SU-DHL-6 (cell line): ENCODE measurements at regions not wholly inside any gene's neighbourhood (a gene's known extent, or its start where the extent isn't known, plus 50 kb on each side); places are given as distances from the start of the nearest gene placed in this dataset.

ENCODE experiments used
- H2AFZ ChIP-seq: fragments of 200-600 bp; sonication (generic); 2 replicates; pipeline ENCODE4 v1.6.1; 2014; ENCODE audit warnings: low read depth, mild to moderate bottlenecking, moderate library complexity, mixed read lengths, antibody characterized with exemption, low read length; ENCODE audit not compliant: severe bottlenecking
- H3F3A ChIP-seq: fragments of 200-600 bp; shearing (Covaris generic); 2 replicates; pipeline ENCODE4 v1.6.0; 2016; ENCODE audit warnings: antibody characterized with exemption, mild to moderate bottlenecking; ENCODE audit not compliant: insufficient read depth
- H3K27ac ChIP-seq: fragments of 200-600 bp; sonication (generic); 2 replicates; pipeline ENCODE4 v1.5.1; 2016; ENCODE audit warnings: low read depth, mild to moderate bottlenecking, low read length, moderate library complexity, mixed read lengths
- H3K27me3 ChIP-seq: fragments of 200-600 bp; sonication (generic), shearing (Covaris generic); 2 replicates; pipeline ENCODE4 v1.6.0; 2014; ENCODE audit warnings: mild to moderate bottlenecking, low read length
- H3K36me3 ChIP-seq: fragments of 200-600 bp; sonication (generic); 2 replicates; pipeline ENCODE4 v1.6.1; 2014; ENCODE audit warnings: mild to moderate bottlenecking, low read length, mixed read lengths
- H3K4me2 ChIP-seq: fragments of 300-600, 200-600 bp; shearing (Covaris generic), sonication (generic); 2 replicates; pipeline ENCODE4 v1.6.0; 2014; ENCODE audit warnings: low read length, low read depth, mild to moderate bottlenecking; ENCODE audit not compliant: poor library complexity, severe bottlenecking
- H3K4me3 ChIP-seq: fragments of 200-600 bp; sonication (generic); 2 replicates; pipeline ENCODE4 v1.5.1; 2014; ENCODE audit warnings: antibody characterized with exemption, low read length, mild to moderate bottlenecking, mixed read lengths; ENCODE audit not compliant: insufficient read depth, poor library complexity, severe bottlenecking
- H3K79me2 ChIP-seq: fragments of 200-600 bp; sonication (generic); 2 replicates; pipeline ENCODE4 v1.6.1; 2014; ENCODE audit warnings: mild to moderate bottlenecking, low read length, moderate library complexity; ENCODE audit not compliant: insufficient read depth
- H3K9ac ChIP-seq: fragments of 200-600 bp; sonication (generic); 2 replicates; pipeline ENCODE4 v1.7.0; 2014; ENCODE audit warnings: mild to moderate bottlenecking, low read length
- H3K9me2 ChIP-seq: fragments of 200-600 bp; sonication (generic); replicated peaks from 2 replicates; pipeline ENCODE4 v1.6.1; 2014; ENCODE audit warnings: low read length; ENCODE audit not compliant: insufficient read depth
- H3K9me3 ChIP-seq: fragments of 200-600 bp; sonication (generic); 2 replicates; pipeline ENCODE4 v1.6.1; 2014; ENCODE audit warnings: low read length, mixed read lengths; ENCODE audit not compliant: insufficient read depth
- H4K20me1 ChIP-seq: fragments of 200-600 bp; sonication (generic); 2 replicates; pipeline ENCODE4 v1.6.1; 2014; ENCODE audit warnings: low read depth, mild to moderate bottlenecking, antibody characterized with exemption, low read length, moderate library complexity, mixed read lengths
- CTCF ChIP-seq: fragments of 200-600 bp; sonication (generic); IDR thresholded peaks from one replicate; pipeline ENCODE4 v1.5.1; 2017; ENCODE audit warnings: antibody characterized with exemption, mild to moderate bottlenecking, low read length, moderate library complexity; ENCODE audit not compliant: insufficient read depth, poor library complexity, severe bottlenecking
- EZH2phosphoT487 ChIP-seq: fragments of 200-600 bp; sonication (generic), shearing (Covaris generic); conservative IDR thresholded peaks from 2 replicates; pipeline ENCODE4 v1.6.1; 2018; ENCODE audit warnings: mild to moderate bottlenecking, antibody characterized with exemption, low read length, moderate library complexity, mixed read lengths

- no peaks in the 10 kb centered on the region for H3K27me3 ChIP-seq
- H2AFZ ChIP-seq: no peak overlapping the region
- no peaks in the 10 kb centered on the region for H3K79me2 ChIP-seq
- H3F3A ChIP-seq: no peaks in the 10 kb centered on the region
- H3K36me3 ChIP-seq: no peaks in the 10 kb centered on the region
- TF ChIP-seq CTCF: no peak
- no peak for TF ChIP-seq EZH2phosphoT487
- no peak overlapping the region for H3K27ac ChIP-seq
- no peak overlapping the region for H3K4me3 ChIP-seq
- H4K20me1 ChIP-seq: no peaks in the 10 kb centered on the region
- no peak overlapping the region for H3K9ac ChIP-seq
- H3K9me2 ChIP-seq: no peaks in the 10 kb centered on the region; the same call in 1 of the 2 replicates
- H3K4me2 ChIP-seq: no peak overlapping the region
- no peaks in the 10 kb centered on the region for H3K9me3 ChIP-seq
These were observed 173.4 kb downstream of the WNT5A start for GRCh38 chr3:55313666-55314065.

GRCh38 chr3:55309336-55309735 is 177.8 kb downstream of the WNT5A start:
- Histone ChIP-seq H3K27ac (no peak overlapping the region), H3K9me2 (no peaks in the 10 kb centered on the region), H3K36me3 (no peaks in the 10 kb centered on the region), H3K4me3 (no peak overlapping the region), H3K27me3 (no peaks in the 10 kb centered on the region), H3K9ac (no peak overlapping the region), H3K79me2 (no peaks in the 10 kb centered on the region), H2AFZ (no peak overlapping the region), H4K20me1 (no peaks in the 10 kb centered on the region), H3K4me2 (no peak overlapping the region), H3K9me3 (no peaks in the 10 kb centered on the region), H3F3A (no peaks in the 10 kb centered on the region)
- no peak for TF ChIP-seq EZH2phosphoT487
- TF ChIP-seq CTCF: no peak

- Histone ChIP-seq H4K20me1 (no peaks in the 10 kb centered on the region), H3K9me2 (no peaks in the 10 kb centered on the region), H3K9me3 (no peaks in the 10 kb centered on the region), H3K27me3 (no peaks in the 10 kb centered on the region), H3F3A (no peaks in the 10 kb centered on the region), H2AFZ (no peak overlapping the region), H3K27ac (no peak overlapping the region), H3K4me2 (no peak overlapping the region), H3K4me3 (no peak overlapping the region), H3K9ac (no peak overlapping the region), H3K36me3 (no peaks in the 10 kb centered on the region), H3K79me2 (no peaks in the 10 kb centered on the region)
- no peak for TF ChIP-seq CTCF
- no peak for TF ChIP-seq EZH2phosphoT487
These were observed 179.5 kb downstream of the WNT5A start for GRCh38 chr3:55307622-55308021.
